PC-3 (cell line): ENCODE measurements at regions not wholly inside any gene's neighbourhood (a gene's known extent, or its start where the extent isn't known, plus 50 kb on each side); places are given as distances from the start of the nearest gene placed in this dataset.

Experiments used
- ATAC-seq: fragments of 200-7000 bp; cut with Tn5 transposase; 2 replicates; pipeline ENCODE4 v1.9.1; 2020; ENCODE audit warnings: mild to moderate bottlenecking, moderate library complexity
- BruUV-seq: library from RNA; stranded (reverse); fragments of 400-500 nt; replicated peaks from 2 replicates; lab custom pipeline; 2021; lab: Mats Ljungman, UMichigan
- CTCF ChIA-PET: fragments of 300-600 bp; sonication (Branson Sonifier 250); formaldehyde crosslinking; loops from one replicate; lab custom pipeline; 2022; ENCODE audit warnings: antibody characterized with exemption; lab: Charles Lee
- POLR2A ChIA-PET: fragments of 300-600 bp; sonication (Branson Sonifier 250); formaldehyde crosslinking; loops from one replicate; lab custom pipeline; 2022; ENCODE audit warnings: antibody characterized with exemption; ENCODE audit not compliant: unreplicated experiment; lab: Charles Lee
- DNase-seq: peaks from one replicate; pipeline ENCODE4 v3.0.0-alpha.2; 2015
- H2AFZ ChIP-seq: fragments of 300-600 bp; sonication (generic); 2 replicates; pipeline ENCODE4 v1.6.0; 2016; ENCODE audit warnings: antibody characterized with exemption, low read length
- H3F3A ChIP-seq: fragments of 300-600 bp; sonication (generic); one replicate; pipeline ENCODE4 v1.6.0; 2017; ENCODE audit warnings: antibody characterized with exemption, low read length, control low read depth, mild to moderate bottlenecking; ENCODE audit not compliant: unreplicated experiment
- H3K27ac ChIP-seq: fragments of 300-600 bp; sonication (generic); 2 replicates; pipeline ENCODE4 v1.5.1; 2016; ENCODE audit warnings: mild to moderate bottlenecking, low read length
- H3K27me3 ChIP-seq: fragments of 300-600 bp; sonication (generic); 2 replicates; pipeline ENCODE4 v1.6.1; 2016; ENCODE audit warnings: low read length, mixed read lengths
- H3K36me3 ChIP-seq: fragments of 300-600 bp; sonication (generic); 2 replicates; pipeline ENCODE4 v1.6.1; 2016; ENCODE audit warnings: low read depth, mixed run types, low read length, mixed read lengths
- H3K4me1 ChIP-seq: fragments of 300-600 bp; sonication (generic); 2 replicates; pipeline ENCODE4 v1.5.1; 2016; ENCODE audit warnings: low read length; ENCODE audit not compliant: insufficient read depth
- H3K4me2 ChIP-seq: fragments of 300-600 bp; sonication (generic); 2 replicates; pipeline ENCODE4 v1.6.0; 2016; ENCODE audit warnings: low read length
- H3K4me3 ChIP-seq: fragments of 300-600 bp; sonication (generic); 2 replicates; pipeline ENCODE4 v1.5.1; 2016; ENCODE audit warnings: mild to moderate bottlenecking, low read length, mixed read lengths
- H3K79me2 ChIP-seq: fragments of 300-600 bp; sonication (generic); 2 replicates; pipeline ENCODE4 v1.6.1; 2017; ENCODE audit warnings: low read length, mixed read lengths
- H3K9ac ChIP-seq: fragments of 300-600 bp; sonication (generic); 2 replicates; pipeline ENCODE4 v1.6.0; 2016; ENCODE audit warnings: mild to moderate bottlenecking, low read length
- H3K9me2 ChIP-seq: fragments of 300-600 bp; sonication (generic); replicated peaks from 2 replicates; pipeline ENCODE4 v1.6.1; 2016; ENCODE audit warnings: mixed run types, low read length, mixed read lengths
- H3K9me3 ChIP-seq: fragments of 300-600 bp; sonication (generic); 2 replicates; pipeline ENCODE4 v1.6.1; 2016; ENCODE audit warnings: low read length, mixed read lengths
- H4K20me1 ChIP-seq: fragments of 300-600 bp; sonication (generic); 2 replicates; pipeline ENCODE4 v1.6.1; 2016; ENCODE audit warnings: low read length, mixed read lengths
- CTCF ChIP-seq: fragments of 300-600 bp; sonication (generic); conservative IDR thresholded peaks from 2 replicates; pipeline ENCODE4 v1.5.1; 2017; ENCODE audit warnings: antibody characterized with exemption, low read depth, mild to moderate bottlenecking, low read length
- EZH2 ChIP-seq: fragments of 300-600 bp; sonication (generic); IDR thresholded peaks from one replicate; pipeline ENCODE4 v1.6.1; 2017; ENCODE audit warnings: antibody characterized with exemption, mild to moderate bottlenecking, low read length; ENCODE audit not compliant: unreplicated experiment
- EZH2phosphoT487 ChIP-seq: fragments of 300-600 bp; sonication (generic); IDR thresholded peaks from 2 replicates; pipeline ENCODE4 v1.6.1; 2018; ENCODE audit warnings: mild to moderate bottlenecking, antibody characterized with exemption, low read length, borderline replicate concordance
- intact Hi-C: fragments of 100-400 bp; cut with micrococcal nuclease; formaldehyde crosslinking; loops from 2 replicates; pipeline ENCODE4 v1.9.0; 2023

- H3F3A ChIP-seq, result no peaks in the 10 kb centered on the region
- no peak overlapping the region for H3K4me2 ChIP-seq
- no peaks in the 10 kb centered on the region for H3K9me2 ChIP-seq
- no TSS peak for BruUV-seq
- H3K79me2 ChIP-seq, result no peaks in the 10 kb centered on the region
- H3K4me3 ChIP-seq, result no peak overlapping the region
- H4K20me1 ChIP-seq, result no peaks in the 10 kb centered on the region
- no peak overlapping the region for H2AFZ ChIP-seq
- DNase-seq (no peak), ATAC-seq (no peak)
- no peaks in the 10 kb centered on the region for H3K9me3 ChIP-seq
- H3K4me1 ChIP-seq, result no peaks in the 10 kb centered on the region; the same call in 1 of the 2 replicates
- POLR2A ChIA-PET, result no interaction called here
- no peaks in the 10 kb centered on the region for H3K27me3 ChIP-seq
- no peak overlapping the region for H3K9ac ChIP-seq
- intact Hi-C loops, result no loop called here
- no peak overlapping the region for H3K27ac ChIP-seq
- no peak for TF ChIP-seq CTCF
- no peak for TF ChIP-seq EZH2phosphoT487
- no peak for TF ChIP-seq EZH2
- CTCF ChIA-PET, result no interaction called here
- H3K36me3 ChIP-seq, result no peaks in the 10 kb centered on the region
These were observed 60.6 kb upstream of the AKT3 start for GRCh38 chr1:243910607-243911006.

- Histone ChIP-seq H3K4me2 (no peak overlapping the region), H3K9me3 (no peaks in the 10 kb centered on the region), H3K79me2 (no peaks in the 10 kb centered on the region), H3F3A (no peaks in the 10 kb centered on the region), H2AFZ (no peak overlapping the region), H3K27ac (no peak overlapping the region), H3K9me2 (no peaks in the 10 kb centered on the region), H3K4me1 (peaks cover 11% of the 10 kb centered on the region), H3K4me3 (no peak overlapping the region), H3K36me3 (no peaks in the 10 kb centered on the region), H3K27me3 (no peaks in the 10 kb centered on the region), H3K9ac (no peak overlapping the region), H4K20me1 (no peaks in the 10 kb centered on the region)
- intact Hi-C loops, result no loop called here
- POLR2A ChIA-PET, result no interaction called here
- no TSS peak for BruUV-seq
- ATAC-seq (no peak), DNase-seq (peak; percentile 48)
- TF ChIP-seq EZH2phosphoT487 (no peak), EZH2 (no peak), CTCF (no peak)
- CTCF ChIA-PET, result no interaction called here
These were observed 53.9 kb upstream of the AKT3 start for GRCh38 chr1:243903895-243904294.

- no peaks in the 10 kb centered on the region for H3K27me3 ChIP-seq
- no peaks in the 10 kb centered on the region for H3K9me2 ChIP-seq
- peaks cover 11% of the 10 kb centered on the region for H3K4me1 ChIP-seq
- ChIA-PET POLR2A (interaction anchor here (0.6 kb wide), 1 partner anchor 31 kb away, joined by 17 read pairs; no protein-coding TSS in a partner anchor), CTCF (no interaction called here)
- no peaks in the 10 kb centered on the region for H3F3A ChIP-seq
- no peaks in the 10 kb centered on the region for H3K79me2 ChIP-seq
- ATAC-seq, result no peak
- intact Hi-C loops, result no loop called here
- H3K4me3 ChIP-seq, result no peak overlapping the region
- BruUV-seq, result no TSS peak
- no peak overlapping the region for H3K27ac ChIP-seq
- H3K4me2 ChIP-seq, result no peak overlapping the region
- H2AFZ ChIP-seq, result no peak overlapping the region
- no peaks in the 10 kb centered on the region for H3K9me3 ChIP-seq
- TF ChIP-seq EZH2phosphoT487, result no peak
- TF ChIP-seq CTCF, result no peak
- no peak overlapping the region for H3K9ac ChIP-seq
- no peaks in the 10 kb centered on the region for H3K36me3 ChIP-seq
- H4K20me1 ChIP-seq, result no peaks in the 10 kb centered on the region
- DNase-seq, result no peak
These were observed 53.0 kb upstream of the AKT3 start for GRCh38 chr1:243903041-243903440.
